Calu3 (cell line): ENCODE measurements at regions not wholly inside any gene's neighbourhood (a gene's known extent, or its start where the extent isn't known, plus 50 kb on each side); places are given as distances from the start of the nearest gene placed in this dataset.

ENCODE experiments used
- BruUV-seq: library from RNA; stranded (reverse); fragments of 400-500 nt; replicated peaks from 2 replicates; lab custom pipeline; 2021; lab: Mats Ljungman, UMichigan
- CTCF ChIA-PET: fragments of 300-600 bp; sonication (Branson Sonifier 250); formaldehyde crosslinking; loops from one replicate; lab custom pipeline; 2022; ENCODE audit warnings: antibody characterized with exemption; lab: Charles Lee
- DNase-seq: peaks from one replicate; pipeline ENCODE4 v3.0.0; 2022
- H3K27ac Mint-ChIP-seq: one replicate; pipeline ENCODE4 v1.8.0; 2022; ENCODE audit warnings: mixed read lengths; ENCODE audit not compliant: unreplicated experiment
- H3K27me3 Mint-ChIP-seq: one replicate; pipeline ENCODE4 v1.8.0; 2022; ENCODE audit warnings: mixed read lengths; ENCODE audit not compliant: unreplicated experiment
- H3K36me3 Mint-ChIP-seq: one replicate; pipeline ENCODE4 v1.8.0; 2022; ENCODE audit warnings: mild to moderate bottlenecking, moderate library complexity, mixed read lengths; ENCODE audit not compliant: insufficient read depth, unreplicated experiment
- H3K4me1 Mint-ChIP-seq: one replicate; pipeline ENCODE4 v1.8.0; 2022; ENCODE audit warnings: mild to moderate bottlenecking, low read depth, mixed read lengths; ENCODE audit not compliant: unreplicated experiment
- H3K4me3 Mint-ChIP-seq: one replicate; pipeline ENCODE4 v1.8.0; 2022; ENCODE audit warnings: mild to moderate bottlenecking, low read depth, moderate library complexity, mixed read lengths; ENCODE audit not compliant: unreplicated experiment
- H3K9me3 Mint-ChIP-seq: one replicate; pipeline ENCODE4 v1.8.0; 2022; ENCODE audit warnings: low read depth, mixed read lengths; ENCODE audit not compliant: unreplicated experiment
- intact Hi-C: fragments of 100-400 bp; cut with micrococcal nuclease; formaldehyde crosslinking; loops from one replicate; pipeline ENCODE4 v1.10.0; 2022; ENCODE audit not compliant: unreplicated experiment
- TF ChIP-seq, protein P1 (sequence below): fragments of 200-600 bp; IDR thresholded peaks from one replicate; pipeline ENCODE4 v1.8.0; 2022; ENCODE audit warnings: antibody characterized with exemption; ENCODE audit not compliant: unreplicated experiment

DNA sequence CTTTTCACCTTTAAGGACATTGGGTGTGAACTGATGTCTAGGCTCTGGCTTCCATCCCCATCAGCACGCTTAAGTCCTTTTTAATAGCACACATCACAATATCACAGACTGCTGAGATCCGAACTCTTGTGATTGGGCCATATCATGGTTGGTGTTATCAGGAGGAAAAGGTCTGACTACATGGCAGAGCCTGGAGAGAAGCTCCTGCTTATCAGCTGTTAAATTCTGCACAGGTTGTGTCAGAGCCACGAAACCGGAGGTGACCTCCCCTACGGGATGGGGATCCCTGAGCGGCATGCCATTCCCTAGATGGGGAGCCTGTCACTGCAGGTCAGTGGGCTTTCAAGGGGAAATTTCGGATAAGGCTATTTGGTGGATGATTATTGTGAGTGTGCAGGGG, 182.4 kb downstream of the INHBA start:
- peaks cover 15% of the 10 kb centered on the region for H3K27me3 Mint-ChIP-seq
- H3K27ac Mint-ChIP-seq = no peak overlapping the region
- H3K4me3 Mint-ChIP-seq = no peak overlapping the region
- CTCF ChIA-PET = no interaction called here
- no peaks in the 10 kb centered on the region for H3K4me1 Mint-ChIP-seq
- no TSS peak for BruUV-seq
- intact Hi-C loops = no loop called here
- TF ChIP-seq, protein P1, sequence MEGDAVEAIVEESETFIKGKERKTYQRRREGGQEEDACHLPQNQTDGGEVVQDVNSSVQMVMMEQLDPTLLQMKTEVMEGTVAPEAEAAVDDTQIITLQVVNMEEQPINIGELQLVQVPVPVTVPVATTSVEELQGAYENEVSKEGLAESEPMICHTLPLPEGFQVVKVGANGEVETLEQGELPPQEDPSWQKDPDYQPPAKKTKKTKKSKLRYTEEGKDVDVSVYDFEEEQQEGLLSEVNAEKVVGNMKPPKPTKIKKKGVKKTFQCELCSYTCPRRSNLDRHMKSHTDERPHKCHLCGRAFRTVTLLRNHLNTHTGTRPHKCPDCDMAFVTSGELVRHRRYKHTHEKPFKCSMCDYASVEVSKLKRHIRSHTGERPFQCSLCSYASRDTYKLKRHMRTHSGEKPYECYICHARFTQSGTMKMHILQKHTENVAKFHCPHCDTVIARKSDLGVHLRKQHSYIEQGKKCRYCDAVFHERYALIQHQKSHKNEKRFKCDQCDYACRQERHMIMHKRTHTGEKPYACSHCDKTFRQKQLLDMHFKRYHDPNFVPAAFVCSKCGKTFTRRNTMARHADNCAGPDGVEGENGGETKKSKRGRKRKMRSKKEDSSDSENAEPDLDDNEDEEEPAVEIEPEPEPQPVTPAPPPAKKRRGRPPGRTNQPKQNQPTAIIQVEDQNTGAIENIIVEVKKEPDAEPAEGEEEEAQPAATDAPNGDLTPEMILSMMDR = no peak
- DNase-seq = no peak
- H3K9me3 Mint-ChIP-seq = peaks cover 24% of the 10 kb centered on the region
- H3K36me3 Mint-ChIP-seq = no peaks in the 10 kb centered on the region

DNA sequence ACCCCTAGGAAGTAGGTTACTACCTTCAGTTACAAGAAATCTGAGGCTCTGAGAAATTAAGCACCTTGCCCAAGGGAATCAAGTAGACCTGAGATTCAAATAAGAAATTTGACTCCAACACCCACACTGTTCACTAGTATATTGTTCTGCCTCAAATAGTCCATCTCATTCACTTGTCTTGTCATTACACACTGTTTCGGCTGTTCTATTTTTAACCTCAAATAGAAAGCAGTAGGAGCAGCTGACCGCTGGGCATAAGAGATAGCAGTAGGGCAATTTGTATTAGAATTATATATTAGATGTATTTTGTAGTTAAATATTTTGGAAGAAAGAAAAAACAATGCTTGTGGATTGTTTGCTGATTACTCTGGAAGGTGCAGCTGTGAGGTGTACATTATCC, 185.1 kb downstream of the INHBA start:
- TF ChIP-seq, protein P1 = no peak
- no peaks in the 10 kb centered on the region for H3K36me3 Mint-ChIP-seq
- H3K27me3 Mint-ChIP-seq = peaks cover 15% of the 10 kb centered on the region
- H3K27ac Mint-ChIP-seq = no peak overlapping the region
- BruUV-seq = no TSS peak
- CTCF ChIA-PET = no interaction called here
- no peak for DNase-seq
- H3K4me3 Mint-ChIP-seq = no peak overlapping the region
- intact Hi-C loops = no loop called here
- no peaks in the 10 kb centered on the region for H3K4me1 Mint-ChIP-seq
- H3K9me3 Mint-ChIP-seq = peaks cover 14% of the 10 kb centered on the region

DNA sequence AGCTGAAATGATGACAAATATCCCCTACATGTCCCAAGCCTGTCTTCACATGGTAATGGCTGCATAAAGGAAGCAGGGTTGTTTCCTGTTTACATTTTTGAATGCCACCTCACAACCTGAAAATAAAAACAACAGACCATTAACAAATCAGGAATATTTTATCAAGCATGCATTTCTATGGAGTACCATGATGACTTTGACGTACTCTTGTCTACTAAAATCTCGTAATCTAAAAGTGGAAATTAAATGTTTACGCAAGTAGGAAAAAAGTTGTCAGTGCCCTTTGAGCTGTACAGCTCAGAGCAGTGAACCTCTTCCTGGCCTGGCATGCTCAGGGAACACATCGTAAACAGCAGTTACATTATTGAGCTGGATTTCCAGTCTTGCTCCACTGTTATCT, 194.1 kb downstream of the INHBA start:
- peaks cover 7% of the 10 kb centered on the region for H3K9me3 Mint-ChIP-seq
- intact Hi-C loops = no loop called here
- H3K4me3 Mint-ChIP-seq = no peak overlapping the region
- H3K27ac Mint-ChIP-seq = no peak overlapping the region
- CTCF ChIA-PET = interaction anchor here (1.0 kb wide), 1 partner anchor 13 kb away, joined by 3 read pairs; no protein-coding TSS in a partner anchor
- DNase-seq = no peak
- H3K27me3 Mint-ChIP-seq = peaks cover 14% of the 10 kb centered on the region
- no peaks in the 10 kb centered on the region for H3K36me3 Mint-ChIP-seq
- BruUV-seq = no TSS peak
- TF ChIP-seq, protein P1 = no peak
- H3K4me1 Mint-ChIP-seq = peaks cover 19% of the 10 kb centered on the region

DNA sequence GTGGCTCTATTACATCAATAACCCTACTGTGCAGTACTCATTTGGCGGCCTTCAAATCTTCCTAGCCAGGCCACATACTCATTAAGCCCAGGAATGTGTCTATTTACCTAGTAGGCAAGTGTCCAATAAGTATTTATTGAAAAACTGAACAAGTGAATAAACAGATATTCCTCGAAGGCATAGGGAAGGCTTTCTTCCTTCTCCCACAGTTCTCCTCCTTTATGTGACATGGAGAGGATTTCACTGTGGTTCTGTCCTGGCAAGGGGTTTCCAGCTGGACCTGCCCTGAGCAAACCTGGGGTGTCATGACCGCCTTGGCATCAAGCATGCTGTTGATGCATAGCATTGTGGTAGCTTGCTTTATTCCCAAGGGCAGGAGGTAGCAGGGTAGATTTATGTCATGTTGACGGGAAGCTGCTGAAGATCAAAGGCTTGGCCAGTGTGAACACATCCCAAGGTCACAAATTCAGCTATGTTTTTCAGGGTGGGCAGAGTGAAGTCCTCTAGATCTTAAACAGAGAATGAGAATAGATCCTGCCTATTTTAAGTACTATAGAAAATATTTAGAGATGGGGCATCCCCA, 195.1 kb downstream of the INHBA start:
- Mint-ChIP-seq H3K4me3 (no peak overlapping the region), H3K36me3 (no peaks in the 10 kb centered on the region), H3K27me3 (peaks cover 14% of the 10 kb centered on the region)

More for the DNA sequence above, 195.1 kb downstream of the INHBA start:
- TF ChIP-seq, protein P1 = no peak
- no peak for DNase-seq
- no peak overlapping the region for H3K27ac Mint-ChIP-seq
- CTCF ChIA-PET = no interaction called here
- H3K9me3 Mint-ChIP-seq = peaks cover 7% of the 10 kb centered on the region
- no TSS peak for BruUV-seq
- intact Hi-C loops = no loop called here
- H3K4me1 Mint-ChIP-seq = peaks cover 19% of the 10 kb centered on the region
